Neutrophil (primary cell): ENCODE measurements at regions not wholly inside any gene's neighbourhood (a gene's known extent, or its start where the extent isn't known, plus 50 kb on each side); places are given as distances from the start of the nearest gene placed in this dataset.

Experiments used
- H3K27ac ChIP-seq: fragments of 200-600 bp; sonication (generic); 2 replicates; pipeline ENCODE4 v1.5.1; 2016; ENCODE audit warnings: mild to moderate bottlenecking, moderate library complexity
- H3K27me3 ChIP-seq: fragments of 200-600 bp; sonication (generic); 2 replicates; pipeline ENCODE4 v1.6.0; 2016; ENCODE audit warnings: mild to moderate bottlenecking
- H3K36me3 ChIP-seq: fragments of 200-600 bp; sonication (generic); 2 replicates; pipeline ENCODE4 v1.5.1; 2017
- H3K4me1 ChIP-seq, 2 experiments: fragments of 200-600 bp in 1 of 2; sonication (generic) in 1 of 2; 1 replicate in 1 of 2; 2 replicates in 1 of 2; pipeline versions ENCODE4 v1.5.1 to v1.6.1; 2013 to 2016; ENCODE audit warnings: low read depth in 1 of 2, low read length in 1 of 2, mild to moderate bottlenecking in 1 of 2, moderate library complexity in 1 of 2; ENCODE audit not compliant: control insufficient read depth in 1 of 2, insufficient read depth in 1 of 2
- H3K4me3 ChIP-seq, 2 experiments: fragments of 200-600 bp in 1 of 2; sonication (generic) in 1 of 2; 1 replicate in 1 of 2; 2 replicates in 1 of 2; pipeline ENCODE4 v1.5.1; 2013 to 2016; ENCODE audit warnings: low read depth in 1 of 2, low read length in 1 of 2, mild to moderate bottlenecking in 1 of 2, moderate library complexity in 1 of 2
- H3K9me3 ChIP-seq: fragments of 200-600 bp; sonication (generic); 2 replicates; pipeline ENCODE4 v1.5.1; 2016
- TF ChIP-seq, protein P1 (sequence below): fragments of 200-600 bp; sonication (generic); IDR thresholded peaks from 2 replicates; pipeline ENCODE4 v1.5.1; 2016; ENCODE audit warnings: antibody characterized with exemption

- Histone ChIP-seq H3K4me1 (peaks cover 14 to 17% of the 10 kb centered on the region in 2 experiments), H3K36me3 (peaks cover 8% of the 10 kb centered on the region), H3K4me3 (no peak overlapping the region), H3K27me3 (no peaks in the 10 kb centered on the region), H3K9me3 (no peaks in the 10 kb centered on the region), H3K27ac (no peak overlapping the region)
- TF ChIP-seq, protein P1, sequence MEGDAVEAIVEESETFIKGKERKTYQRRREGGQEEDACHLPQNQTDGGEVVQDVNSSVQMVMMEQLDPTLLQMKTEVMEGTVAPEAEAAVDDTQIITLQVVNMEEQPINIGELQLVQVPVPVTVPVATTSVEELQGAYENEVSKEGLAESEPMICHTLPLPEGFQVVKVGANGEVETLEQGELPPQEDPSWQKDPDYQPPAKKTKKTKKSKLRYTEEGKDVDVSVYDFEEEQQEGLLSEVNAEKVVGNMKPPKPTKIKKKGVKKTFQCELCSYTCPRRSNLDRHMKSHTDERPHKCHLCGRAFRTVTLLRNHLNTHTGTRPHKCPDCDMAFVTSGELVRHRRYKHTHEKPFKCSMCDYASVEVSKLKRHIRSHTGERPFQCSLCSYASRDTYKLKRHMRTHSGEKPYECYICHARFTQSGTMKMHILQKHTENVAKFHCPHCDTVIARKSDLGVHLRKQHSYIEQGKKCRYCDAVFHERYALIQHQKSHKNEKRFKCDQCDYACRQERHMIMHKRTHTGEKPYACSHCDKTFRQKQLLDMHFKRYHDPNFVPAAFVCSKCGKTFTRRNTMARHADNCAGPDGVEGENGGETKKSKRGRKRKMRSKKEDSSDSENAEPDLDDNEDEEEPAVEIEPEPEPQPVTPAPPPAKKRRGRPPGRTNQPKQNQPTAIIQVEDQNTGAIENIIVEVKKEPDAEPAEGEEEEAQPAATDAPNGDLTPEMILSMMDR, result no peak
These were observed 82.4 kb upstream of the CLCN4 start for GRCh38 chrX:10074241-10074941.

DNA sequence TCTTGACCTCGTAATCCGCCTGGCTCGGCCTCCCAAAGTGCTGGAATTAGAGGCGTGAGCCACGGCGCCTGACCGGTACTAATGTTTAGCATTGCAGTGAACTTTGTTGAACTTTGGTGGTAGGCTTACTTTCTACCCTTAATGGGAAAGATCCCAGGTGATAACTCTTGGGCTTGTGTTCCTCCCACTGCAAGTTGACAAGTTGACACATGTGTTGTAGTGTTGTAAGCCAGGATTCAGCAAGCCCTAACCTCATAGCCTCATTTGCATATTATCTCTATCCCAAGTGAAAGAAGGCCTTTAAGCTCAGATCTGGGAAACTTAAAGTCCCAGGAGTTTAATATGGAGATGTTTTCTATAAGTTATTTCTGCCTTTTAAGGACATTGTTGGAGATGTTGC, 80.0 kb upstream of the CLCN4 start:
- Histone ChIP-seq H3K27me3 (no peaks in the 10 kb centered on the region), H3K9me3 (no peaks in the 10 kb centered on the region)

DNA sequence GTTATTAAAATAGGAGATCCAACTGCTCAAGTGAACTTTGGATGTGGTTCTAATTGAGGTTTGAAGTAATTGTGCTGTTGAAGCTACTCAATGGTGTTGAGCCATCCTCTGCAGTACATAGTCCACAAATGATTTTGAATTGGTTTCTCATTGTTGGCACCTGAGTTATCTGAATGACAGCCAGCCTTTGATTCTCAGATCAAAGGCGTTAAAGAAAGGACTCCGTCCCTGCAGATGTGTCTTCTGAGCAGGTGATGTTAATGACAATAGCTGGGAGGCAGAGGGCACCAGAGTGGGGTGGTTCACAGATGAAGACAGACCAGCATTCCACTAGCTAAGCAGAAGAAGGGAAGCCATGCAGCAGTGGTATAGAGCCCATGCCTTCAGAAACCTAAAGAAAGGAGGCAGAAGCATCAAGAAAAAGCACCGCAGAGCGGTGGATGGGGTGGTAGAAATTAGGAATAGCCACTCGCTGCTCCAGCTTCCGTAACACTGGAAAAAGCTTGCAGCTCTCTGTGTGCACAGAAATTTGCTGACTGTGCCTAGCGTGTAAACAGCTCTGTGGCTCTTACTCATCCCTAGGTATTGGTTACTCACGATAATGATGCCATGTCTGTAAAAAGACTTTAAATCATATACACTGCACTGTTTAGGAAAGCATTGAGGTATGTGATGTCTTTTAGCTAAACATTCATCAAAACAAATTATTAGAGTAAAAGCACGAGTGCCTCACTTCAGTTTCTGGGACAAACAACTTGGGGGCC, 79.2 kb upstream of the CLCN4 start:
- no peak overlapping the region for H3K4me3 ChIP-seq
- H3K9me3 ChIP-seq, result no peaks in the 10 kb centered on the region
- peaks cover 13% of the 10 kb centered on the region for H3K36me3 ChIP-seq
- TF ChIP-seq, protein P1, result no peak
- H3K27me3 ChIP-seq, result no peaks in the 10 kb centered on the region
- no peak overlapping the region for H3K27ac ChIP-seq
- peaks cover 8 to 13% of the 10 kb centered on the region in 2 experiments for H3K4me1 ChIP-seq

More for the DNA sequence above, 80.0 kb upstream of the CLCN4 start:
- TF ChIP-seq, protein P1, result no peak
- H3K4me3 ChIP-seq, result no peak overlapping the region
- no peak overlapping the region for H3K27ac ChIP-seq
- peaks cover 13% of the 10 kb centered on the region for H3K36me3 ChIP-seq
- H3K4me1 ChIP-seq, result peaks cover 8 to 13% of the 10 kb centered on the region in 2 experiments

- TF ChIP-seq, protein P1, result no peak
- Histone ChIP-seq H3K9me3 (no peaks in the 10 kb centered on the region), H3K27ac (peak overlapping the region; percentile 36), H3K4me1 (peaks cover 8 to 13% of the 10 kb centered on the region in 2 experiments), H3K36me3 (peaks cover 13% of the 10 kb centered on the region), H3K27me3 (no peaks in the 10 kb centered on the region), H3K4me3 (no peak overlapping the region)
These were observed 78.5 kb upstream of the CLCN4 start for GRCh38 chrX:10078266-10078665.

GRCh38 chrX:10079231-10079630, 77.5 kb upstream of the CLCN4 start:
- TF ChIP-seq, protein P1, result no peak
- Histone ChIP-seq H3K27ac (peak overlapping the region; percentile 36), H3K9me3 (no peaks in the 10 kb centered on the region), H3K4me1 (peaks cover 8 to 13% of the 10 kb centered on the region in 2 experiments), H3K36me3 (peaks cover 13% of the 10 kb centered on the region), H3K27me3 (no peaks in the 10 kb centered on the region), H3K4me3 (no peak overlapping the region)
